GM21526 (cell line): ENCODE measurements at regions not wholly inside any gene's neighbourhood (a gene's known extent, or its start where the extent isn't known, plus 50 kb on each side); places are given as distances from the start of the nearest gene placed in this dataset.
"Not testable (repeated sequence)": the region's sequence is repeated elsewhere in the genome, so short reads cannot be mapped to it uniquely, and the experiment has no call there.

Experiments used
- ATAC-seq: cut with Tn5 transposase; IDR thresholded peaks from one replicate; pipeline ENCODE4 v1.9.1; 2021; ENCODE audit warnings: moderate library complexity; ENCODE audit not compliant: unreplicated experiment, low FRiP score

- no peak for ATAC-seq
Measured at GRCh38 chr3:22846566-22846965, 356.6 kb upstream of the UBE2E2 start.

GRCh38 chr3:22849583-22849982, 353.5 kb upstream of the UBE2E2 start:
- not testable (repeated sequence) for ATAC-seq

- ATAC-seq, result no peak
Measured at GRCh38 chr3:22856811-22857210, 346.3 kb upstream of the UBE2E2 start.

GRCh38 chr3:22858486-22858885, 344.6 kb upstream of the UBE2E2 start:
- ATAC-seq, result no peak

- no peak for ATAC-seq
Measured at GRCh38 chr3:22859618-22860017, 343.5 kb upstream of the UBE2E2 start.

- ATAC-seq, result no peak
Measured at GRCh38 chr3:22861426-22861825, 341.7 kb upstream of the UBE2E2 start.

GRCh38 chr3:22862111-22862510, 341.0 kb upstream of the UBE2E2 start:
- ATAC-seq, result no peak

GRCh38 chr3:22882834-22883233, 320.3 kb upstream of the UBE2E2 start:
- ATAC-seq, result not testable (repeated sequence)

GRCh38 chr3:22885039-22885438, 318.1 kb upstream of the UBE2E2 start:
- ATAC-seq, result no peak

- ATAC-seq, result no peak
Measured at GRCh38 chr3:22885574-22886341, 317.4 kb upstream of the UBE2E2 start.

GRCh38 chr3:22886439-22887068, 316.6 kb upstream of the UBE2E2 start:
- ATAC-seq, result no peak

GRCh38 chr3:22887664-22888291, 315.3 kb upstream of the UBE2E2 start:
- ATAC-seq, result peak; percentile 52

- no peak for ATAC-seq
Measured at GRCh38 chr3:22893101-22893500, 310.0 kb upstream of the UBE2E2 start.

GRCh38 chr3:22893644-22894325, 309.3 kb upstream of the UBE2E2 start:
- ATAC-seq, result no peak

GRCh38 chr3:22894865-22895264, 308.3 kb upstream of the UBE2E2 start:
- ATAC-seq, result no peak

- ATAC-seq, result no peak
Measured at GRCh38 chr3:22895671-22896070, 307.5 kb upstream of the UBE2E2 start.

GRCh38 chr3:22898558-22898957, 304.6 kb upstream of the UBE2E2 start:
- ATAC-seq, result no peak

- no peak for ATAC-seq
Measured at GRCh38 chr3:22899441-22899840, 303.7 kb upstream of the UBE2E2 start.

GRCh38 chr3:22900296-22900695, 302.8 kb upstream of the UBE2E2 start:
- no peak for ATAC-seq

GRCh38 chr3:22901684-22902083, 301.4 kb upstream of the UBE2E2 start:
- ATAC-seq, result no peak

- no peak for ATAC-seq
Measured at GRCh38 chr3:22907161-22907780, 295.9 kb upstream of the UBE2E2 start.
